ENCODE measurements at regions not wholly inside any gene's neighbourhood (a gene's known extent, or its start where the extent isn't known, plus 50 kb on each side); places are given as distances from the start of the nearest gene placed in this dataset.

GRCh38 chr12:107291018-107291417 is 197.7 kb upstream of the CRY1 start:
- no peaks in the 10 kb centered on the region for H3K36me3 ChIP-seq (ENCODE audit: control insufficient read depth in 1 of 2, insufficient read depth in 2 of 2, low read length in 2 of 2)
- H3K9me3 ChIP-seq (ENCODE audit: control insufficient read depth in 1 of 2, low read length in 2 of 2): no peaks in the 10 kb centered on the region
- H3K4me3 ChIP-seq (ENCODE audit: low read depth in 1 of 2, low read length in 2 of 2): no peak overlapping the region
- no peak overlapping the region for H3K27ac ChIP-seq (ENCODE audit: low read depth, low read length)
- H3K27me3 ChIP-seq (ENCODE audit: control insufficient read depth in 1 of 2, insufficient read depth in 2 of 2, low read length in 2 of 2): peaks cover 0 to 4% of the 10 kb centered on the region in 2 donors
- no peaks in the 10 kb centered on the region for H3K4me1 ChIP-seq (ENCODE audit: control insufficient read depth in 1 of 2, insufficient read depth in 2 of 2, low read length in 2 of 2)
- H3K9ac ChIP-seq (ENCODE audit: low read depth in 1 of 2, low read length in 2 of 2): no peak overlapping the region

- Histone ChIP-seq H3K9ac (ENCODE audit: low read depth in 1 of 2, low read length in 2 of 2) (no peak overlapping the region), H3K4me3 (ENCODE audit: low read depth in 1 of 2, low read length in 2 of 2) (no peak overlapping the region), H3K27ac (ENCODE audit: low read depth, low read length) (no peak overlapping the region), H3K9me3 (ENCODE audit: control insufficient read depth in 1 of 2, low read length in 2 of 2) (no peaks in the 10 kb centered on the region), H3K36me3 (ENCODE audit: control insufficient read depth in 1 of 2, insufficient read depth in 2 of 2, low read length in 2 of 2) (no peaks in the 10 kb centered on the region), H3K27me3 (ENCODE audit: control insufficient read depth in 1 of 2, insufficient read depth in 2 of 2, low read length in 2 of 2) (peaks cover 0 to 5% of the 10 kb centered on the region in 2 donors), H3K4me1 (ENCODE audit: control insufficient read depth in 1 of 2, insufficient read depth in 2 of 2, low read length in 2 of 2) (no peaks in the 10 kb centered on the region)
Measured at GRCh38 chr12:107296681-107297089, 203.3 kb upstream of the CRY1 start.

- Histone ChIP-seq H3K36me3 (ENCODE audit: control insufficient read depth in 1 of 2, insufficient read depth in 2 of 2, low read length in 2 of 2) (no peaks in the 10 kb centered on the region), H3K4me1 (ENCODE audit: control insufficient read depth in 1 of 2, insufficient read depth in 2 of 2, low read length in 2 of 2) (no peaks in the 10 kb centered on the region), H3K4me3 (ENCODE audit: low read depth in 1 of 2, low read length in 2 of 2) (no peak overlapping the region), H3K9me3 (ENCODE audit: control insufficient read depth in 1 of 2, low read length in 2 of 2) (no peaks in the 10 kb centered on the region), H3K27me3 (ENCODE audit: control insufficient read depth in 1 of 2, insufficient read depth in 2 of 2, low read length in 2 of 2) (peaks cover 5 to 9% of the 10 kb centered on the region in 2 donors), H3K9ac (ENCODE audit: low read depth in 1 of 2, low read length in 2 of 2) (no peak overlapping the region), H3K27ac (ENCODE audit: low read depth, low read length) (no peak overlapping the region)
Measured at GRCh38 chr12:107302649-107303341, 209.4 kb upstream of the CRY1 start.

- Histone ChIP-seq H3K9me3 (ENCODE audit: control insufficient read depth in 1 of 2, low read length in 2 of 2) (no peaks in the 10 kb centered on the region), H3K9ac (ENCODE audit: low read depth in 1 of 2, low read length in 2 of 2) (no peak overlapping the region), H3K27ac (ENCODE audit: low read depth, low read length) (no peak overlapping the region), H3K36me3 (ENCODE audit: control insufficient read depth in 1 of 2, insufficient read depth in 2 of 2, low read length in 2 of 2) (no peaks in the 10 kb centered on the region), H3K4me3 (ENCODE audit: low read depth in 1 of 2, low read length in 2 of 2) (no peak overlapping the region), H3K27me3 (ENCODE audit: control insufficient read depth in 1 of 2, insufficient read depth in 2 of 2, low read length in 2 of 2) (peaks cover 4 to 9% of the 10 kb centered on the region in 2 donors), H3K4me1 (ENCODE audit: control insufficient read depth in 1 of 2, insufficient read depth in 2 of 2, low read length in 2 of 2) (no peaks in the 10 kb centered on the region)
Measured at GRCh38 chr12:107304588-107305532, 211.5 kb upstream of the CRY1 start.

- H3K27me3 ChIP-seq (ENCODE audit: control insufficient read depth in 1 of 2, insufficient read depth in 2 of 2, low read length in 2 of 2): peaks cover 4 to 9% of the 10 kb centered on the region in 2 donors
- H3K9me3 ChIP-seq (ENCODE audit: control insufficient read depth in 1 of 2, low read length in 2 of 2): no peaks in the 10 kb centered on the region
- H3K36me3 ChIP-seq (ENCODE audit: control insufficient read depth in 1 of 2, insufficient read depth in 2 of 2, low read length in 2 of 2): no peaks in the 10 kb centered on the region
- H3K4me3 ChIP-seq (ENCODE audit: low read depth in 1 of 2, low read length in 2 of 2): no peak overlapping the region
- H3K27ac ChIP-seq (ENCODE audit: low read depth, low read length): no peak overlapping the region
- no peak overlapping the region for H3K9ac ChIP-seq (ENCODE audit: low read depth in 1 of 2, low read length in 2 of 2)
- H3K4me1 ChIP-seq (ENCODE audit: control insufficient read depth in 1 of 2, insufficient read depth in 2 of 2, low read length in 2 of 2): no peaks in the 10 kb centered on the region
Measured at GRCh38 chr12:107306141-107306659, 212.9 kb upstream of the CRY1 start.

GRCh38 chr12:107308310-107308709 is 215.0 kb upstream of the CRY1 start:
- no peak overlapping the region for H3K9ac ChIP-seq (ENCODE audit: low read depth in 1 of 2, low read length in 2 of 2)
- H3K27me3 ChIP-seq (ENCODE audit: control insufficient read depth in 1 of 2, insufficient read depth in 2 of 2, low read length in 2 of 2): peaks cover 4 to 9% of the 10 kb centered on the region in 2 donors
- H3K27ac ChIP-seq (ENCODE audit: low read depth, low read length): no peak overlapping the region
- H3K4me3 ChIP-seq (ENCODE audit: low read depth in 1 of 2, low read length in 2 of 2): no peak overlapping the region
- H3K36me3 ChIP-seq (ENCODE audit: control insufficient read depth in 1 of 2, insufficient read depth in 2 of 2, low read length in 2 of 2): no peaks in the 10 kb centered on the region
- H3K4me1 ChIP-seq (ENCODE audit: control insufficient read depth in 1 of 2, insufficient read depth in 2 of 2, low read length in 2 of 2): no peaks in the 10 kb centered on the region
- no peaks in the 10 kb centered on the region for H3K9me3 ChIP-seq (ENCODE audit: control insufficient read depth in 1 of 2, low read length in 2 of 2)

- no peaks in the 10 kb centered on the region for H3K9me3 ChIP-seq (ENCODE audit: control insufficient read depth in 1 of 2, low read length in 2 of 2)
- H3K4me1 ChIP-seq (ENCODE audit: control insufficient read depth in 1 of 2, insufficient read depth in 2 of 2, low read length in 2 of 2): no peaks in the 10 kb centered on the region
- no peak overlapping the region for H3K27ac ChIP-seq (ENCODE audit: low read depth, low read length)
- peaks cover 2 to 9% of the 10 kb centered on the region in 2 donors for H3K27me3 ChIP-seq (ENCODE audit: control insufficient read depth in 1 of 2, insufficient read depth in 2 of 2, low read length in 2 of 2)
- H3K9ac ChIP-seq (ENCODE audit: low read depth in 1 of 2, low read length in 2 of 2): no peak overlapping the region
- no peak overlapping the region for H3K4me3 ChIP-seq (ENCODE audit: low read depth in 1 of 2, low read length in 2 of 2)
- no peaks in the 10 kb centered on the region for H3K36me3 ChIP-seq (ENCODE audit: control insufficient read depth in 1 of 2, insufficient read depth in 2 of 2, low read length in 2 of 2)
Measured at GRCh38 chr12:107309020-107309419, 215.7 kb upstream of the CRY1 start.

- Histone ChIP-seq H3K9me3 (ENCODE audit: control insufficient read depth in 1 of 2, low read length in 2 of 2) (no peaks in the 10 kb centered on the region), H3K9ac (ENCODE audit: low read depth in 1 of 2, low read length in 2 of 2) (no peak overlapping the region), H3K27me3 (ENCODE audit: control insufficient read depth in 1 of 2, insufficient read depth in 2 of 2, low read length in 2 of 2) (peaks cover 10 to 17% of the 10 kb centered on the region in 2 donors), H3K4me3 (ENCODE audit: low read depth in 1 of 2, low read length in 2 of 2) (no peak overlapping the region), H3K36me3 (ENCODE audit: control insufficient read depth in 1 of 2, insufficient read depth in 2 of 2, low read length in 2 of 2) (no peaks in the 10 kb centered on the region), H3K27ac (ENCODE audit: low read depth, low read length) (no peak overlapping the region), H3K4me1 (ENCODE audit: control insufficient read depth in 1 of 2, insufficient read depth in 2 of 2, low read length in 2 of 2) (no peaks in the 10 kb centered on the region)
Measured at GRCh38 chr12:107310621-107311020, 217.3 kb upstream of the CRY1 start.

- peaks cover 10 to 17% of the 10 kb centered on the region in 2 donors for H3K27me3 ChIP-seq (ENCODE audit: control insufficient read depth in 1 of 2, insufficient read depth in 2 of 2, low read length in 2 of 2)
Measured at GRCh38 chr12:107311682-107312081, 218.3 kb upstream of the CRY1 start.

More at GRCh38 chr12:107311682-107312081, 218.3 kb upstream of the CRY1 start:
- Histone ChIP-seq H3K4me1 (ENCODE audit: control insufficient read depth in 1 of 2, insufficient read depth in 2 of 2, low read length in 2 of 2) (no peaks in the 10 kb centered on the region), H3K27ac (ENCODE audit: low read depth, low read length) (no peak overlapping the region), H3K9me3 (ENCODE audit: control insufficient read depth in 1 of 2, low read length in 2 of 2) (no peaks in the 10 kb centered on the region), H3K36me3 (ENCODE audit: control insufficient read depth in 1 of 2, insufficient read depth in 2 of 2, low read length in 2 of 2) (no peaks in the 10 kb centered on the region), H3K4me3 (ENCODE audit: low read depth in 1 of 2, low read length in 2 of 2) (no peak overlapping the region), H3K9ac (ENCODE audit: low read depth in 1 of 2, low read length in 2 of 2) (no peak overlapping the region)

Data from duodenal mucosa (tissue), 2 donors.